Mesodermal cell (in vitro differentiated cells): ENCODE measurements at regions not wholly inside any gene's neighbourhood (a gene's known extent, or its start where the extent isn't known, plus 50 kb on each side); places are given as distances from the start of the nearest gene placed in this dataset.
A peak's percentile ranks its signal among the peaks of the same experiment; 100 is the strongest.

Source experiments
- H3K27ac ChIP-seq: 2 replicates; pipeline ENCODE4 v1.7.0; 2013; ENCODE audit warnings: mild to moderate bottlenecking, low read depth, low read length, moderate library complexity; ENCODE audit not compliant: severe bottlenecking
- H3K36me3 ChIP-seq: 2 replicates; pipeline ENCODE4 v1.7.1; 2013; ENCODE audit warnings: mild to moderate bottlenecking, low read length, moderate library complexity; ENCODE audit not compliant: control insufficient read depth, insufficient read depth
- H3K4me1 ChIP-seq: one replicate; pipeline ENCODE4 v1.7.1; 2013; ENCODE audit warnings: mild to moderate bottlenecking, low read length; ENCODE audit not compliant: insufficient read depth, control insufficient read depth, poor library complexity, severe bottlenecking
- H3K4me3 ChIP-seq: 2 replicates; pipeline ENCODE4 v1.7.0; 2013; ENCODE audit warnings: low read length, control low read depth, mild to moderate bottlenecking; ENCODE audit not compliant: insufficient read depth, poor library complexity, severe bottlenecking; ENCODE audit errors: extremely low read depth
- H3K9me3 ChIP-seq: 2 replicates; pipeline ENCODE4 v1.7.1; 2013; ENCODE audit warnings: mild to moderate bottlenecking, low read length, moderate library complexity; ENCODE audit not compliant: control insufficient read depth
- WGBS, 2 experiments: methylation state at CpG; one replicate each; pipeline ENCODE4 v1.1.5; 2013; ENCODE audit warnings: missing lambda C conversion rate in 2 of 2; ENCODE audit not compliant: insufficient coverage in 2 of 2; 5-methylcytosine and 5-hydroxymethylcytosine counted together

GRCh38 chr6:132174919-132175318, 223.7 kb upstream of the CCN2 start:
- no peaks in the 10 kb centered on the region for H3K4me1 ChIP-seq
- no peak overlapping the region for H3K4me3 ChIP-seq
- no peaks in the 10 kb centered on the region for H3K36me3 ChIP-seq
- peaks cover 12% of the 10 kb centered on the region for H3K9me3 ChIP-seq
- 84 to 100% methylated on average over 3 of the region's 3 CpGs for WGBS, 2 experiments
- no peak overlapping the region for H3K27ac ChIP-seq

- H3K4me3 ChIP-seq, result no peak overlapping the region
- H3K4me1 ChIP-seq, result no peaks in the 10 kb centered on the region
- peaks cover under 1% of the 10 kb centered on the region for H3K9me3 ChIP-seq
- H3K36me3 ChIP-seq, result no peaks in the 10 kb centered on the region
- WGBS, 2 experiments, result 80% methylated on average over 1 of the region's 3 CpGs; no CpG with 5 or more reads in 1 of the 2 experiments
- no peak overlapping the region for H3K27ac ChIP-seq
These were observed 217.8 kb upstream of the CCN2 start for GRCh38 chr6:132168961-132169360.

- WGBS, 2 experiments, result 58 to 80% methylated on average over 1 to 3 of the region's 4 CpGs
- no peaks in the 10 kb centered on the region for H3K36me3 ChIP-seq
- H3K27ac ChIP-seq, result peak overlapping the region; percentile 46
- H3K4me1 ChIP-seq, result no peaks in the 10 kb centered on the region
- no peaks in the 10 kb centered on the region for H3K9me3 ChIP-seq
- H3K4me3 ChIP-seq, result no peak overlapping the region
These were observed 217.0 kb upstream of the CCN2 start for GRCh38 chr6:132167929-132168892.

GRCh38 chr6:132166526-132167051, 215.4 kb upstream of the CCN2 start:
- Histone ChIP-seq H3K36me3 (no peaks in the 10 kb centered on the region), H3K4me3 (no peak overlapping the region), H3K9me3 (no peaks in the 10 kb centered on the region), H3K4me1 (no peaks in the 10 kb centered on the region), H3K27ac (no peak overlapping the region)
- 83 to 88% methylated on average over 1 of the region's 1 CpG for WGBS, 2 experiments

GRCh38 chr6:132165677-132166076, 214.5 kb upstream of the CCN2 start:
- WGBS, 2 experiments, result 60 to 100% methylated on average over 1 of the region's 2 CpGs
- no peaks in the 10 kb centered on the region for H3K4me1 ChIP-seq

GRCh38 chr6:132161283-132161682, 210.1 kb upstream of the CCN2 start:
- Histone ChIP-seq H3K4me1 (no peaks in the 10 kb centered on the region), H3K27ac (no peak overlapping the region), H3K4me3 (no peak overlapping the region), H3K9me3 (no peaks in the 10 kb centered on the region), H3K36me3 (no peaks in the 10 kb centered on the region)
- no CpG with 5 or more reads among the region's 3 CpGs for WGBS, 2 experiments

More at GRCh38 chr6:132165677-132166076, 214.5 kb upstream of the CCN2 start:
- Histone ChIP-seq H3K27ac (no peak overlapping the region), H3K36me3 (no peaks in the 10 kb centered on the region), H3K9me3 (no peaks in the 10 kb centered on the region), H3K4me3 (no peak overlapping the region)

- Histone ChIP-seq H3K27ac (no peak overlapping the region), H3K9me3 (no peaks in the 10 kb centered on the region)
- 68 to 94% methylated on average over 5 to 6 of the region's 9 CpGs for WGBS, 2 experiments
These were observed 202.2 kb upstream of the CCN2 start for GRCh38 chr6:132153221-132153898.

GRCh38 chr6:132147530-132148011, 196.4 kb upstream of the CCN2 start:
- Histone ChIP-seq H3K4me1 (no peaks in the 10 kb centered on the region), H3K9me3 (no peaks in the 10 kb centered on the region), H3K36me3 (no peaks in the 10 kb centered on the region), H3K4me3 (no peak overlapping the region), H3K27ac (no peak overlapping the region)
- 71 to 83% methylated on average over 2 of the region's 2 CpGs for WGBS, 2 experiments

More at GRCh38 chr6:132153221-132153898, 202.2 kb upstream of the CCN2 start:
- Histone ChIP-seq H3K4me1 (no peaks in the 10 kb centered on the region), H3K4me3 (no peak overlapping the region), H3K36me3 (no peaks in the 10 kb centered on the region)

- H3K4me1 ChIP-seq, result no peaks in the 10 kb centered on the region
- no peak overlapping the region for H3K4me3 ChIP-seq
- no peaks in the 10 kb centered on the region for H3K36me3 ChIP-seq
- no peaks in the 10 kb centered on the region for H3K9me3 ChIP-seq
- H3K27ac ChIP-seq, result no peak overlapping the region
These were observed 193.3 kb upstream of the CCN2 start for GRCh38 chr6:132144456-132144855.

- H3K36me3 ChIP-seq, result no peaks in the 10 kb centered on the region
- no peaks in the 10 kb centered on the region for H3K4me1 ChIP-seq
- 82% methylated on average over 1 of the region's 1 CpG; no CpG with 5 or more reads in 1 of the 2 experiments for WGBS, 2 experiments
- H3K9me3 ChIP-seq, result no peaks in the 10 kb centered on the region
- no peak overlapping the region for H3K4me3 ChIP-seq
- H3K27ac ChIP-seq, result no peak overlapping the region
These were observed 192.1 kb upstream of the CCN2 start for GRCh38 chr6:132143258-132143657.
